Activated T-helper 2 cell treated with anti-CD3 and anti-CD28 coated beads, Interferon-gamma antibody, Interleukin-2, Interleukin-4, amounts not matched to agents 10 μg/mL and 5 μg/mL and 100 μg/mL, durations not matched to agents 14 hours and 24 hours and 36 hours (primary cell): ENCODE measurements at regions not wholly inside any gene's neighbourhood (a gene's known extent, or its start where the extent isn't known, plus 50 kb on each side); places are given as distances from the start of the nearest gene placed in this dataset.

ENCODE experiments used
- DNase-seq: peaks from one replicate; pipeline ENCODE4 v3.0.0; 2021; ENCODE audit warnings: low spot score
- H3K27ac Mint-ChIP-seq: one replicate; pipeline ENCODE4 v1.8.0; 2021; ENCODE audit warnings: mixed read lengths
- H3K27me3 Mint-ChIP-seq: one replicate; pipeline ENCODE4 v1.8.0; 2021; ENCODE audit warnings: low read depth, mixed read lengths
- H3K36me3 Mint-ChIP-seq: one replicate; pipeline ENCODE4 v1.8.0; 2021; ENCODE audit warnings: low read depth, mixed read lengths
- H3K4me1 Mint-ChIP-seq: one replicate; pipeline ENCODE4 v1.8.0; 2021; ENCODE audit warnings: low read depth, mixed read lengths
- H3K4me3 Mint-ChIP-seq: one replicate; pipeline ENCODE4 v1.8.0; 2021; ENCODE audit warnings: low read depth, mild to moderate bottlenecking, moderate library complexity, mixed read lengths
- H3K9me3 Mint-ChIP-seq: one replicate; pipeline ENCODE4 v1.8.0; 2021; ENCODE audit warnings: mixed read lengths
- intact Hi-C: fragments of 100-400 bp; cut with micrococcal nuclease; formaldehyde crosslinking; loops from one replicate; pipeline ENCODE4 v1.15.1; 2023

GRCh38 chrX:38856670-38857265 is 55.5 kb downstream of the MID1IP1 start:
- Mint-ChIP-seq H3K27ac (no peak overlapping the region), H3K36me3 (no peaks in the 10 kb centered on the region), H3K27me3 (no peaks in the 10 kb centered on the region), H3K4me1 (peaks cover 6% of the 10 kb centered on the region), H3K4me3 (no peak overlapping the region), H3K9me3 (no peaks in the 10 kb centered on the region)
- intact Hi-C loops, result no loop called here
- DNase-seq, result no peak

- no peaks in the 10 kb centered on the region for H3K9me3 Mint-ChIP-seq
- no peaks in the 10 kb centered on the region for H3K27me3 Mint-ChIP-seq
- H3K4me1 Mint-ChIP-seq, result peaks cover 6% of the 10 kb centered on the region
- intact Hi-C loops, result no loop called here
- DNase-seq, result no peak
- no peak overlapping the region for H3K4me3 Mint-ChIP-seq
- H3K36me3 Mint-ChIP-seq, result no peaks in the 10 kb centered on the region
- no peak overlapping the region for H3K27ac Mint-ChIP-seq
Observed at GRCh38 chrX:38857736-38858523, 56.7 kb downstream of the MID1IP1 start.

DNA sequence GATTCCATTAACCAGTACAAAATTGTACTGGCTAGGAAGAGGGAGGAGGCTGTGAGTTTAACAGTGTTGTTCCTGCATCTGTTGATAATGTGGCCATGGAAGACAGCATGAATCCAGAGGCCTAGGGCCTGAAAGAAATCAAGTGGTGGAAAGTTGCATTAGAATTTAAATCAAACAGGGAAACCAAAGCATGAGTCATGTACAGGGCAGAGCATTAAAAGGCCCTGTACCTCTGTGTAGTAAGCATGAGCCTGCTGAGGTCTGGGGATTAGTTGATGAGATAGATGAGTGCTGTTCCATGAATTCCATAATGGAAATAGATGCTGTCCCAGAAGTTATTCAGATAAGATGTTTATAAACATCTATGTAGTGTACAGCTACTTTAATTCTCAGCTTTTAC is 58.3 kb downstream of the MID1IP1 start:
- no peak for DNase-seq
- Mint-ChIP-seq H3K36me3 (no peaks in the 10 kb centered on the region), H3K27ac (no peak overlapping the region), H3K4me3 (no peak overlapping the region), H3K4me1 (peaks cover 6% of the 10 kb centered on the region), H3K27me3 (no peaks in the 10 kb centered on the region), H3K9me3 (no peaks in the 10 kb centered on the region)
- intact Hi-C loops, result no loop called here

GRCh38 chrX:38860106-38861013 is 59.1 kb downstream of the MID1IP1 start:
- no peaks in the 10 kb centered on the region for H3K27me3 Mint-ChIP-seq
- DNase-seq, result no peak
- H3K27ac Mint-ChIP-seq, result no peak overlapping the region
- H3K9me3 Mint-ChIP-seq, result no peaks in the 10 kb centered on the region
- H3K4me3 Mint-ChIP-seq, result no peak overlapping the region
- H3K36me3 Mint-ChIP-seq, result no peaks in the 10 kb centered on the region
- peaks cover 6% of the 10 kb centered on the region for H3K4me1 Mint-ChIP-seq
- intact Hi-C loops, result no loop called here

- Mint-ChIP-seq H3K27me3 (no peaks in the 10 kb centered on the region), H3K27ac (no peak overlapping the region), H3K4me3 (no peak overlapping the region), H3K36me3 (no peaks in the 10 kb centered on the region), H3K9me3 (no peaks in the 10 kb centered on the region), H3K4me1 (peaks cover 6% of the 10 kb centered on the region)
- intact Hi-C loops, result no loop called here
- DNase-seq, result no peak
Observed at GRCh38 chrX:38861489-38861888, 60.2 kb downstream of the MID1IP1 start.

DNA sequence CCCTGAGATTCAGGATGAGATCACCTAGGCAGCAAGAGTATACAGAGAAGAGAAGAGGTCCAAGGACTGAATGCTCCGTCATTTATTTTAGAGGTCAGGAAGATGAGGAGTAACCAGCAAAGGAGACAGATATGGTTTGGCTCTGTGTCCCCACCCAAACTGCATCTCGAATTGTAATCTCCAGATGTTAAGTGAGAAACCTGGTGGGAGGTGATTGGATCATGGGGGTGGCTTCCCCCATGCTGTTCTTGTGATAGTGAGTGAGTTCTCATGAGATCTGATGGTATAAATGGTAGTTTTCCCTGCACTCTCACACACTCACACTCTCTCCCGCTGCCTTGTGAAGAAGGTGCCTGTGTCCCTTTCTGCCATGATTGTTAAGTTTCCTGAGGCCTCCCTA is 60.8 kb downstream of the MID1IP1 start:
- Mint-ChIP-seq H3K4me1 (peaks cover 6% of the 10 kb centered on the region), H3K27ac (no peak overlapping the region), H3K27me3 (no peaks in the 10 kb centered on the region), H3K36me3 (no peaks in the 10 kb centered on the region), H3K9me3 (no peaks in the 10 kb centered on the region), H3K4me3 (no peak overlapping the region)
- DNase-seq, result no peak
- intact Hi-C loops, result no loop called here

- intact Hi-C loops, result no loop called here
- H3K27me3 Mint-ChIP-seq, result no peaks in the 10 kb centered on the region
- peaks cover 6% of the 10 kb centered on the region for H3K4me1 Mint-ChIP-seq
- no peak for DNase-seq
- no peak overlapping the region for H3K27ac Mint-ChIP-seq
- H3K9me3 Mint-ChIP-seq, result no peaks in the 10 kb centered on the region
- H3K4me3 Mint-ChIP-seq, result no peak overlapping the region
- H3K36me3 Mint-ChIP-seq, result no peaks in the 10 kb centered on the region
Observed at GRCh38 chrX:38864165-38864564, 62.9 kb downstream of the MID1IP1 start.

DNA sequence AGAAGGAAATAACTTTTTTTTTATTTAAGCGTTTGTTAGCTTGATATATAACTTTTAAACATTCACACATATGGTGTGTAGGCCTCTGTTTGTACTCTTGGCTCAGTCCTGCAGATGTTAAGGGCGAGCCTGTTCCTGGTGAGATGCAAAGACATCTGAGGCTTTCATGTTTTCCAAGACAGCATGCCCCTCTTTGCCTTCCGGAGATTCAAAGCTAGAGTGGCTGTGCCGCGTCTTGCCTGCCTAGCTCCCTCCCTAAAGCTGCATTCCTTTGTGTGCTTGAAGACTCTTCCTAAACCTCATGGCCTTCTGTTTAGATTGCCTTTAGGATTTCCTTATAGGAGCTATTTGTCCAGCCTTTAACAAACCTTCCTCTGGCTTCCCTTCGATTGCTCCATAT is 67.1 kb downstream of the MID1IP1 start:
- intact Hi-C loops, result no loop called here
- DNase-seq, result no peak
- Mint-ChIP-seq H3K9me3 (no peaks in the 10 kb centered on the region), H3K4me3 (no peak overlapping the region), H3K4me1 (no peaks in the 10 kb centered on the region), H3K27ac (no peak overlapping the region), H3K27me3 (no peaks in the 10 kb centered on the region), H3K36me3 (no peaks in the 10 kb centered on the region)

GRCh38 chrX:38868941-38869401 is 67.7 kb downstream of the MID1IP1 start:
- H3K27ac Mint-ChIP-seq, result no peak overlapping the region
- intact Hi-C loops, result no loop called here
- H3K27me3 Mint-ChIP-seq, result no peaks in the 10 kb centered on the region
- H3K36me3 Mint-ChIP-seq, result no peaks in the 10 kb centered on the region
- no peak for DNase-seq
- H3K9me3 Mint-ChIP-seq, result no peaks in the 10 kb centered on the region
- H3K4me1 Mint-ChIP-seq, result no peaks in the 10 kb centered on the region
- H3K4me3 Mint-ChIP-seq, result no peak overlapping the region

- intact Hi-C loops, result no loop called here
- no peaks in the 10 kb centered on the region for H3K27me3 Mint-ChIP-seq
- H3K4me3 Mint-ChIP-seq, result no peak overlapping the region
- H3K4me1 Mint-ChIP-seq, result no peaks in the 10 kb centered on the region
- no peaks in the 10 kb centered on the region for H3K36me3 Mint-ChIP-seq
- H3K9me3 Mint-ChIP-seq, result no peaks in the 10 kb centered on the region
- no peak overlapping the region for H3K27ac Mint-ChIP-seq
- DNase-seq, result no peak
Observed at GRCh38 chrX:38870361-38870895, 69.2 kb downstream of the MID1IP1 start.

- Mint-ChIP-seq H3K9me3 (no peaks in the 10 kb centered on the region), H3K4me1 (no peaks in the 10 kb centered on the region), H3K27ac (no peak overlapping the region), H3K4me3 (no peak overlapping the region), H3K27me3 (no peaks in the 10 kb centered on the region), H3K36me3 (no peaks in the 10 kb centered on the region)
- DNase-seq, result no peak
- intact Hi-C loops, result no loop called here
Observed at GRCh38 chrX:38871129-38872029, 70.1 kb downstream of the MID1IP1 start.

GRCh38 chrX:38877366-38877765 is 76.1 kb downstream of the MID1IP1 start:
- no peak for DNase-seq
- H3K27me3 Mint-ChIP-seq, result no peaks in the 10 kb centered on the region
- no peak overlapping the region for H3K27ac Mint-ChIP-seq
- H3K36me3 Mint-ChIP-seq, result no peaks in the 10 kb centered on the region
- peaks cover 16% of the 10 kb centered on the region for H3K4me1 Mint-ChIP-seq
- intact Hi-C loops, result no loop called here
- no peak overlapping the region for H3K4me3 Mint-ChIP-seq
- no peaks in the 10 kb centered on the region for H3K9me3 Mint-ChIP-seq
